CD4-positive, alpha-beta T cell treated with Interleukin-10 for 1 hour (primary cell): ENCODE measurements at regions not wholly inside any gene's neighbourhood (a gene's known extent, or its start where the extent isn't known, plus 50 kb on each side); places are given as distances from the start of the nearest gene placed in this dataset.

Source experiments
- DNase-seq: peaks from one replicate; pipeline ENCODE4 v3.0.0-alpha.2; 2020

GRCh38 chr17:68737761-68738443, 136.7 kb upstream of the FAM20A start:
- no peak for DNase-seq

GRCh38 chr17:68734931-68735330, 133.8 kb upstream of the FAM20A start:
- no peak for DNase-seq

GRCh38 chr17:68734187-68734900, 133.2 kb upstream of the FAM20A start:
- no peak for DNase-seq

DNA sequence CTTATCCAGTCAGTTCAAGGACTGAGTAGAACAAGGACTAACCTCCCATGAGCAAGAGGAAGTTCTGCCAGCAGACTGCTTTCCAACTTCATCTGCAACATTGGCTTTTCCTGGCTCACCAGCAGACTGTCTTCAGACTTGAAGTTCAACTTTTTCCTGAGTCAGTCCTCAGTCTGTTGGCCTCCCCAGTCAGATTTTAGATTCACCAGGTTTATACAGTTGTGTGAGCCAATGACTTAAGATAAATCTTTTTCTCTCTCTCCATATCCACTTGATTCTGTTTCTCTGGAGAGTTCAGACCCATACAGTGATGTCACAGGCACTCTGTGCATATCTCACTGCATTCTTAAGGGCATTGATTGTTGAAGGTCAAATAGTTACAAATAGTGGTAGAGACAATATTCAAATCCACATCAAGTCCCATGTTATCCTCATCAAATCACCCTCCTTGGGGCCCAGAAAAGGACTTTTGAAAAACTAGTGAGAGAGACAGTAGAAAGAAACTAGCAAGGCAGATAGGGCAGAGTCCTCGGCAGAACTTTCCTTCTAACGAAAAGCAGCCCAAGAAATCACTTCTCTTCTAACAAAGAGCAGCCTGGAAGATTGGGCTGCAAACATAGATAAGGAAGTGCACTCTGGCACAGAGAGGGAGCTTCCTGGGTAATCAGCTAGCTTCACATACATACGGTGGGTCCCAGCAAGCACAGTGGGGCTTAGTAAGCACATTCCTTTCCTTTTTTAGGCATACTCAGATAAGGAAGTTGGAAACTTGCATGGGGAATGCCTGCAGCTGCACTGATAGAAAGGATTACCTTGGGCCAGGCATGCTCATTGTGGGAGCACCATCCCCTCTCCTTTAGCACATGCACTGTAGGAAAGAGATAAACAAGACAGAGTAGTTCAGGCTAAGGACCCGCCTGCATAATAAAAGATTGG, 132.3 kb upstream of the FAM20A start:
- DNase-seq = no peak

- no peak for DNase-seq
Measured at GRCh38 chr17:68732301-68732749, 131.2 kb upstream of the FAM20A start.

DNA sequence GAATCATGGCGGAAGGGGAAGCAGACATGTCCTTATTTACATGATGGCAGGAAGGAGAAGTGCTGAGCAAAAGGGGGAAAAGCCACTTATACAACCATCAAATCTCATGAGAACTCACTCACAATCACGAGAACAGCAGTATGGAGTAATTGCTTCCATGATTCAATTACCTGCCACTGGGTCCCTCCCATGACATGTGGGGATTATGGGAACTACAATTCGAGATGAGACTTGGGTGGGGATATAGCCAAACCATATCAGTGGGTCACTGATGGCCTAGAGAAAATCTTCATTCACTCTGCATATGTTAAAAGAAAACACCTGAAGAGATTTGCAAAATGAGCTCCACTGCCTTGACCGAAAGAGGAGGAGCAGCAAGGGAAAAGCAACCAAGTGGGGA, 130.3 kb upstream of the FAM20A start:
- no peak for DNase-seq

DNA sequence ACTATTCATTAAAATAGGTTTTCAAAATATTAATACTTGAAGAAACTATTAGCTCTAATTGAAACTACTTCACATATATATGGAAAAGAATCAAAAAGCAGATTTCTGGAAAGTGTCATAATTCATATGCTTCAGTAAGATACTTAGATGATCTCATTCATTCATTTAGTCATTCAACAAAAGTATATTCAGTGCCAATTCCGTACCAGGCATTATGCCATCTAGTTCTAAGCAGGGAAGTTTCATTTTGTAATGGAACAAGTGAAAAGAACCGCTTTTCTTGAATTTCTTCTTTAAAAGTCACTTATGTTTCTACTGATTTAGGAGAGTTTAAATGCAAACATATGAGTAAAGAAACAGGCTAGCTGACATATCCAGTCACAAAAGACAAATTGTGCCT, 118.3 kb upstream of the FAM20A start:
- no peak for DNase-seq

DNA sequence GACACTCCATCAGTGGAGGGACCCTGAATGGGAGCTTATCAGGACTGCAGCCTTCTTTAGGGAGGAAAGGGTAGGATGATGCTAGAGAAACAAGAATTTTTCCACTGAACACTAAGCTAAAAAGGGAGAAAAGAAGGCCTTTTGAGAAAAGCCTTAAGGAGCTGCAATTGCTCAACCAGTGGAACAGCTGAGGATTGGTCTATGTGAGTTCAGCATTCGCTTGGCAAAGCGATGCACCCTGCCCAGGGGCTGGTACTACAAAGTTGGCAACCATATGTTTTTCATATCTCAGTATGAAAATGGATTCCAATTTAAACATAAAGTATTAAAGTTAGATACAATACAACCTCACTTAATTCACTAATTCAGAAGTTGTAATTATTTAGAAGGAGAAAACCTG, 117.8 kb upstream of the FAM20A start:
- no peak for DNase-seq

DNA sequence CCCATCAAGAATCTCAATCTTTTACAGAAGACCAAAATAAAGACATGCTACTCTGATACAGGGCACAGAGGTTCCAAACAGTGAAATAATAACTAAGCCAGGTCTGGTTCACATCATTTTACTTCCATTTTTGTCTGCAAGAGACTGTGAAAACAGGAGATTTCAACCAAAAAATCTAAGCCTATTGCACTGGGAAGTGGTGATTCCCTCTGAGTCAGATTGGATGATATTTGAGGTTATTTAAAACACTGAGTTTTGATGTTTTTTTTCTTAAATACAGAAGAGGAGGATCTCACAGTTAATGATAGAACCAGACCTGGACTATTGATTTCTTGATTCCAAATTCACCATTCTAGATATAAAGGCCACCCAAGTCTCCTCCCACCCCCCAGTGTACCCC, 117.3 kb upstream of the FAM20A start:
- no peak for DNase-seq

GRCh38 chr17:68714676-68715075, 113.5 kb upstream of the FAM20A start:
- DNase-seq = no peak

GRCh38 chr17:68711858-68712257, 110.7 kb upstream of the FAM20A start:
- no peak for DNase-seq

DNA sequence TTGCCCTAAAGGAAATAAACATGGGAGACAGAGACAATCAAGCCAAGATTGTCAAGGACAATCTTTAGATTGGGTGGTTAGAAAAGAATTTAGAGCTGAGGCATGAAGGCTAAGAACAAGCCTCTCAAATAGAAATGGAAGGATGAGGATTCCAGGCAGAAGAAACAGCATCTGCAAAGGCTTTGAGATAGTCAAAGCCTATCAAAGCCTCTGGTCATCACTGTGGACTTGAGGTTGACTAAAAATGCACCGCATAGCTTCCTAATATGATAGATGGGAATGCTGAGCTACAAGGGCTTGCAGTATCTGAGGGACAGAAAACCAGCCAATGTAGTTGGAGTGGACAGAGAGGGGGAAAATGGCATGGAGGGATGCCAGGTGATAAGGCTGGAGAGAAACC, 109.8 kb upstream of the FAM20A start:
- DNase-seq = no peak

DNA sequence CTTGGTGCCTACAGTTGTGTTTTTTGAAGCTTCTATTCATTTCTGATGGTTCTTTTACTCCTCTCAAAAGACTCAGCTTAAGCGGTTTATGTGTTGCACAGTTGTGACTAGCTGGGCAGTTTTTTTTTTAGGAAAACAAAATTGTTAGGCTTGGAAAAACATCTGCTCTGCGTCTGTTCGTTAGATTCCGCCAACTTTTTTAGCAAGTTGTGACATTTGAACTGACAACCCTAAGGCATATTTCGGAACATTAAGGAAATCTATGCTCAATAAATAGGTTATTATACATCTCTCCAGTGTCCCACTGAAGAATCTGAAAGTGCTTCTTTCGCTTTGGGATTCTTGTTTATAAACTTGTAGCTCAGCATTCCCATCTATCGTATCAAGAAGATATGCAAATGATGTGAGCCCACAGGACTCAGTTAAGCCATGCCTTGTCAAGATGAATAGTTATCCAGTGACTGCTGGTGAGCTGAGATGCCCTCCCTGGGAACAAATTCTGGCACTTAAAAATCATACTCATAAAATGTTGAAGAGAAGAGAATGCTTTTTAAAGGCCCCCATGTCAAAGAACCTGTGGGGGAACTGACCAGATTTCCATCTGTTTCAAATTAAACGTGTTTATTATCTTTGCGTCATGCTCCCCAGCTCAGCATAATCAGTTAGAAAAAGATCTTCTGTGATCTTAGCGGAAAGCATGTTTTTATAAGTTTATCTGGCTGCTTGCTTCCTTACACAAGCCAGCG, 109.0 kb upstream of the FAM20A start:
- DNase-seq = no peak

GRCh38 chr17:68709461-68709860, 108.3 kb upstream of the FAM20A start:
- DNase-seq = no peak

- DNase-seq = no peak
Measured at GRCh38 chr17:68707031-68707430, 105.9 kb upstream of the FAM20A start.

DNA sequence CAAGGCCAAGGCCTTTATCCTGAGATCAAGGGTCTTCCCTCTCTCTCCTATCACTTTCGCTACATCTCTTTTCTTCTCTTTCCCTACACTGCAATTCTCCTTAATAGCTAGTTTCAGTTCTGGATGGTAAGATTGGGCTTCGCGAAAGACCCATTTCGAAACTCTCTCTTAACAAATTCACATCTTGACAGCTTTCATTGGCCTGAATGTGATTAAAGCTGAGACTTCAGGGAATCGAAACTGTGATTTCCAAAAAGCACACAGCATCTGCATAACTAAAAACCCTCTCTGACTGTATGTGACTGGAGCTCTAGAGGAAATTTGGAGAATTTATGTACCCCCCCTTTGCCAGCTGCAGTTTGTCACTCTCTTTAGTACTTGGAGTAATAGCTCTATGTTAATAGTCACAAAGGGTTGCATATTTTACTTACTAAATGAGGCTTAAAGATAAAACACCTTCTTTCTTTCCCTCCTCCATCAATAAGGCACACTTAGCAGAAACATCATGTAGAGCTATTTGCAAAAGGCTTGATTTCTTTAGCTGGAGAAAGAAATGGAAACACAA, 105.3 kb upstream of the FAM20A start:
- no peak for DNase-seq

DNA sequence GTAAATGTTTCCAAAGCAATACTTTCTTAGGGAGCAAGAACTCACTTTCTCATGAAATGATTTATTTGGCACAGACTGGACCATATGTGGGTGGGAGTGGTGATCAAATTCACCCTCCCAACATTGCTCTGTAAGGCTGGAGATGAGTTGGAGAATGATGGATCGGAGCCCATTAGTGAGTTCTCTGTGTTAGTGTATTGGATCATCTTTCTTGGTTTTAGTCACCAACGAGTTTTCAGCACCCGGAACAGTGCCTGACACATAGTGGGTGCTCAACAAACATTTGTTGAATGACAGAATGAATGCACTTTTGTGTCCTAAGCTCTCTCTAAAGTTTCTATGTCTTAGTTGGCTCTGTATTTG, 104.5 kb upstream of the FAM20A start:
- DNase-seq = no peak

GRCh38 chr17:68704871-68705713, 103.9 kb upstream of the FAM20A start:
- DNase-seq = no peak

DNA sequence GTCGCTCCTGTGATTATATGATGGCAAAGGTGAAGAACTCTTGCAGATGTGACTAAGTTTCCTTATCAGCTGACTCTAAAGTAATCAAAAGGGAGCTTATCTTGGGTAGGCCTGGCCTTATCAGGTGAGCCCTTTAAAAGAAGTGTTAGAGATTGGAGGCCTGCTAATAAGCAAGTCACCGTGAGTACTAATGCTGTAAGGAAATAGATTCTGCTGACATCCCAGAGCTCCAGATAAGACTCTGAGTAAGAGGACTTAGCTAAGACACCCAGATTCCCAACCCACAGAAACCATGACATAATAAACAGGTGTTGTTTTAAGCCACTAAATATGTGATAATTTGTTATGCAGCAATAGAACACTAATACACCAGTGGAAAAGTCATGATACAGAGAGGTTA, 99.9 kb upstream of the FAM20A start:
- no peak for DNase-seq

- no peak for DNase-seq
Measured at GRCh38 chr17:68700421-68700820, 99.3 kb upstream of the FAM20A start.

- DNase-seq = no peak
Measured at GRCh38 chr17:68699936-68700335, 98.8 kb upstream of the FAM20A start.

DNA sequence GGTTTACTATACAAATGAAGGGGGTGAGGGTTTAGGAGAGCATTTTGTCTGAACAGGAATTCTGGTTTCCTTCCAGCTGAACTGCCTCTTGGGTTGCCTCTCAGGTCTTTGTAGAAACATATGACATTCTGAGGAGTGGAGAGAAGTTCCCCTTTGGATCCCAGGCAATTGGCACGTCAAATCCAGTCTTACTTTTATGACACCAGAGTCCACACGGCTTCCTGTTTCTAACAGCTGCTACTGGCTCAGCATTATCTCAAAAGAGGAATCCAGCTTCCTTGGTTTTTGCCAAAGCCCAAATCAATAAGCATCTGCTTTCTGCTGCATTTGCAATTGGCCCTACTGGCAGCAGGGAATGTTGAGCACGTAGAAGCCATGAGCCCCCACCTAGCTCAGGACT, 97.6 kb upstream of the FAM20A start:
- DNase-seq = no peak
